AG20443 (cell line): ENCODE measurements at regions not wholly inside any gene's neighbourhood (a gene's known extent, or its start where the extent isn't known, plus 50 kb on each side); places are given as distances from the start of the nearest gene placed in this dataset.

Source experiments
- DNase-seq: peaks from one replicate; pipeline ENCODE4 v3.0.0; 2012; ENCODE audit warnings: low spot score, mixed read lengths

GRCh38 chr4:28686618-28687017 lies 1826.0 kb downstream of the STIM2 start:
- peak; percentile 14 for DNase-seq

DNA sequence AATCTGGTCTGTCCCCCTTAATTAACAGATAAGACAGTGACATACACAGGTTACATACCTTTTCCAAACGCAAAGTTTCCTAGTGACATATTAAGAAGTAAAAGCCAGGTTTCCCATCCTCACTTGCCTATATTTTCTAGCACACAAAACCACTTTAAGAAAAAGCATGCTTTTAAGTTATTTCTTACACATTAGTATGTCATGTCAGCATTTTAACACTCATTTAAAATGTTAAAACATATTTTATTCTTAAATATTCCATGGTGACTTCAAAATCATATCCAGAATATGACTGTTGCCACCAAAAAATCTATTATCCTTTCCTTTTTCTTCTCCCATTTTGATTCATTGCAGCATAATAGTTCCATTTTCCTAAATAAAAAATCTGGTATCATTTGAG lies 1830.2 kb downstream of the STIM2 start:
- DNase-seq, result no peak

GRCh38 chr4:28702571-28702970 lies 1841.9 kb downstream of the STIM2 start:
- no peak for DNase-seq

DNA sequence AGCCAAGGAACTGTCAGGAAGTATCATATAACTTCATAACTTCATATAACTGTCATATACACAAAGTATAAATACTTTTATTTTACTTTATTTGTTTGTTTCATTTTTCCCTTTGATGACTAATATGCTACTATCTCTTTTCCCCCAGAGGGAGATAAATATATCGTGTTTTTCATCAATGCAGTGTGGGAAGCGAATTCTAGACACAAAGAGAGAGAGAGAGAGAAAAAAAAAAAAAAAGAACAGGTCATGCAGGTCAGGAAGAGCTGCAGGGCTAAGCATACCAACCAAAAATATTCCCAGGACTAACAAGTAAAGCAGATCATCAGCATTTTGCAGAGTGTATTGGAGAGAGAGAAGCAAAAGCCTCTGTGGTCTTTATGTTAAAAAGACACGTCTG lies 1849.2 kb downstream of the STIM2 start:
- no peak for DNase-seq

DNA sequence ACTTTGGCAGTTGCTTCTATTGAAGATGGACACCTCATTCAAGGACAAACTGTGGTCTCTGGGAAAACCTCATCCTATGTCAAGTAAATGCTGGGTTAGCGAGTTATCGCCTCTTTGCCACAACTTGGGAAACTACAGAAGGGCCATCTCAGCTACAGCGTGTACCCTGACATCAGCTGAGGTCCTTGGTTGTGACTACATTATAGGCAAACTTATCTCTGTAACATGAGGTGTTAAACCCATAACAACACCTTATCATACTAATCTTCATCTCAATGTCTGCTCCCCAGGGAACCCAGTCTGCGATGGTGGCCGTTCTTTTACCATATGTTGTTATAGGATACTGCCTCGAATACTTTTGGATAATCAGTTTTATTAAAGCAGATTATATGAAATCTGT lies 1862.7 kb downstream of the STIM2 start:
- no peak for DNase-seq

GRCh38 chr4:28724239-28724638 lies 1863.6 kb downstream of the STIM2 start:
- DNase-seq, result no peak

DNA sequence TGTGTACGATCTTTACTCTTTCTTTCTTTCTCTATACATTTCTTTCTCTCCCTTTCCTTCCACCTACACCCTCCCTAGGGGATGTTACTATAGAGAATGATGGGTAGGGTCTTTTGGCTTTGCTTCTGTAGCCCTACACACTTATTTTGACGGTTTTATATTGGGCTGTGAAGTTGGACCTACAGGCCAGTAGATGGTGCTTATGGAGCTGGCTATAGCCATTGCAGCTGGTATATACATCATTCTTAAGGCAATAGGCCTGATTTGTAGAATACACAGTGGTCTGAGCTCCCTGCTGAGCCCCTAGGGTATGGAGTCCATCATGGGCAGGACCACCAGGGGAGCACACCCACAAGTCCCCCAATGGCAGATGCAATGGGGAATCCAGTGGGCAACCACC lies 1869.7 kb downstream of the STIM2 start:
- no peak for DNase-seq

DNA sequence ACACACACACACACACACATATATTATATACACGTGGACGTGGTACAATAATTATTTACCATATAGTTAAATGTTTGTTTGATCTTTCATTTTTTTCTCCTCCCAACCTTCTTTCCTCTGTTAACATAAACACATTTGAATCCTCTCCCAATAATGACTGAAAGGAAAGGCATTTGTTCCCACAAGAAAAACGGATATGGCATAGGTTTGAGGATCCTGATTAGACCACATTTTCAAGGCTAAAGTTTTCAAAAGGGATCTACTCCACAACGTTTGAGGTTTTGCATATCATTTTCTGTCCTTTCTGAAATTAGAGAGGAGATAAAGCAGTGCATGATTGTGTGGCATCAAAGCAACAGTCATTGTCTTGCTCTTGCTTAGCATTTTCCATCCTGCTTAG lies 1883.4 kb downstream of the STIM2 start:
- DNase-seq, result no peak

- DNase-seq, result no peak
These were observed 1893.7 kb downstream of the STIM2 start for GRCh38 chr4:28754376-28754775.

- DNase-seq, result no peak
These were observed 1894.4 kb downstream of the STIM2 start for GRCh38 chr4:28755081-28755480.

- DNase-seq, result no peak
These were observed 1898.4 kb downstream of the STIM2 start for GRCh38 chr4:28759064-28759463.

DNA sequence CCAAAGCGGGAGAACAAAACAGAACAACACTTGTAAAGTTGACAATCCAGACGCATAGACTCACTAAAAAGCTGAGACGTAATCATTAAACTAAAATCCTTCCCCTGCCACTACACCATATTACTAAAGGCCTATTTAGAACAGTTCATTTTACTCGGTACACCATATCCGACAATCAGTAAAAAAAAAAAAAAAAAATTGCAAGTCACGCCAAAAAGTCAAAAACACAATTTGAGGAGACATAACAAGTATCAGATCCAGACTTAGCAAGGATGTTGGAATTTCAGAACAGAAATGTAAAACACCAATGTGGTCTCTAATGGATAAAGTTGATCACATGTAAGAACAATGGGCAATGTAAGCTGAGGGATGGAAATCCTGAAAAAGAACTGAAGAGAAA lies 1899.4 kb downstream of the STIM2 start:
- DNase-seq, result no peak

GRCh38 chr4:28772066-28772465 lies 1911.4 kb downstream of the STIM2 start:
- peak; percentile 10 for DNase-seq

GRCh38 chr4:28772788-28773187 lies 1912.1 kb downstream of the STIM2 start:
- no peak for DNase-seq

DNA sequence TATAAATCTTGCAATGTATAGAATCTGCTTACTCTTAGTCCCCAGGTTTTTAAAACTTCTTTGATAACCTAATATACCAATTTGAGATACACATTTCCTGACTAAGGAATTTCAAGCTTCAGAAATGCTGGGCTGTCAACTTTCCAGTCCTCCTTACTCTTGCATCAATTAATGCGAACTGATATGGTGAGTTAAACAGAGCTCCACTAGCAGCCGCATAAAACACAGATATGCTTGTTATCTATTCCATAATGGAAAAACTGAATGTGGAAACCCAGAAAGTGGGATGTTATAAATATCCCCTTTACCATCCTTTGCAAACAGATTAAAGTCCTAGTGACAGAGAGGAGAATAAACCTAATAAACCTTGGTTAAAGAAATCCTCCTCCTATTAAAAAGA lies 1913.7 kb downstream of the STIM2 start:
- no peak for DNase-seq

- DNase-seq, result no peak
These were observed 1915.4 kb downstream of the STIM2 start for GRCh38 chr4:28776004-28776403.

DNA sequence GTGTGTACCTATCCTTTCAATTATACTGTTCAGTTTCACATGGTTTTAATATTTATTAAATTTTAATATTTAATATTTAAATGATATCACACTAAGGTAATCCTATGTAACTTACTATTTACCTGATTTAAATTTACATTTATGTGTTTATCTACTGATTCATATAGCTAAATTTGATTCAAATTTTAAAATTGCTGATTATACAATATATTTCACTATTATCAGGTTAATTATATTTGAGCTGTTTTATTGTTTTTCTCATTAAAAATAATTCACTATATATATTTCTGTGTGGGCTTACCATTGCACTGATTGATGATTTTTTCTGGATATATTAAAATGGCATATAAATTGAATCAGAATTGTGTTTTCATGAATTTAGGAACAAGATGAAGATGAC lies 1923.5 kb downstream of the STIM2 start:
- no peak for DNase-seq

DNA sequence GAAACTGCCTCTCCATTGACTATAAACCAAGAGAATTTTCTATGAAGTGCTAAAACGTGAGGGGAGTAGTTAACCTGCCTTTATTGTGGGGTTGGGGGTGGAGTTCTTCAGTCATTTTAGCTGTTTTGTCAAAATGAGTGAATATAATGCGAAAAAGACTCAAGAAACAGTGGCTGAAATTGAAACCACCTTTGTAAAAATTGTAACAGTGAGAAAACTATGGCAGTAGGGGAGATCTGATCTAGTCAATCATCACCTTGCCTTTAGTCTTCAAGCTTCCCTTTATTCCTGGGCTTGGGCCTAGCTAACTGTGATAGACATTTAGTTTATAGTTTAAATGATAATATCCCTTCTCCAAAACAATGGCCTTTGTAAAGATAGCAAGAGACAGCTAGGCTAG lies 1927.3 kb downstream of the STIM2 start:
- no peak for DNase-seq

DNA sequence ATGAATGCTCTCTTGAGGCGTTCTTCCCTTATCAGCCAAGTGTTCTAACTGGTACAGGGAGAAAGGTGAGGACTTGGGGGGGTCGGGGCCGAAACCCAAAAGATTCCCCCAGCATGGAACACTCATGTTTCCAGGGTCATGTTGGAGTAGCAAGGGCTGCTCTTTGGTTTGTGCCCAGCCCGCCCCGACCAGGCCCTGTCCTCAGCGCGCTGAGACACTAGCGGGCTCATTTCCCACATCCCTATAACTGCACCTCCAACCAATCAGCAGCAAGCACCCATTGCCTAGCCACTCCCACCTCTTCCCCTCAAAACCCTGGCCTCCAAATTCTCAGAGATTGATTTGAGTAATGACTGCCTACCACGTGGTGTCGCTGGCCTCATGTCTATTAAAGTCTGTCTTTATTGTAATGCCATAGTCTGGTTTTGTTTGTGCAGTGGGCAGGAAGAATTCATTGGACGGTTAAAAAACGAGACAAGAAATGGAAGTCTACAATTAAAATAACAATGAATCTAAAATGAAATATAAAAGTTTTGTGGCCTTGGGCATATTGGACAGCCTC lies 1928.4 kb downstream of the STIM2 start:
- no peak for DNase-seq

DNA sequence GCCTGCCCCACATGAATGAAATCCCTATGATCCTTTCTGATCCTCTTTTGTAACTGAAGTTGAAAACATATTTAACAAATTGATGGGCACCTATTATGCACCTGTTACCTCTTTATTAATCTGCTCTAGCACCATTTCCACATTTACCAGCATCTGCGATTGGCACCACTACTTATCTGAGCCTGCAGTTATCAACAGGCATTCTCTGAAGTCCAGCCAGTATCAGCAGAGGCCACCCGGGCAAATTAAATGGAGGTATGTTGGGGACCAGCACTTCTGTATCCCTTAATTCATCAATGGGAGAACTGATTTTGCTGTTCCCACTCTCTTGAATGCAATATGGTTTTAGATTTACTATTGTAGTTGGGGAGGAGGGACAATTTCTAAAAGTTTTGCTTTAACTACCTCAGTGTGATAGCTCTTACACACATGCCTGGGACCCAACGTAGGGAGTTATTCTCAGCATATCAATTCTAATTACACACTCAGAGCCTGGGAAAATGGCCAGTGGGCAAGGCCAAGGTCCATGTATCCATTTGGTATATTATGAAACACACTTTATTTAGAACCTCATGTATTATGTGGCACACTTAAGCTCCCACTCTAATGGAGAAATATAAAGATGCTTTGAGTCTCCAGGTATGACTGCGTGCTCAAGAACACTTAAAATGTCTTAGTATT lies 1927.1 kb upstream of the PCDH7 start:
- no peak for DNase-seq

DNA sequence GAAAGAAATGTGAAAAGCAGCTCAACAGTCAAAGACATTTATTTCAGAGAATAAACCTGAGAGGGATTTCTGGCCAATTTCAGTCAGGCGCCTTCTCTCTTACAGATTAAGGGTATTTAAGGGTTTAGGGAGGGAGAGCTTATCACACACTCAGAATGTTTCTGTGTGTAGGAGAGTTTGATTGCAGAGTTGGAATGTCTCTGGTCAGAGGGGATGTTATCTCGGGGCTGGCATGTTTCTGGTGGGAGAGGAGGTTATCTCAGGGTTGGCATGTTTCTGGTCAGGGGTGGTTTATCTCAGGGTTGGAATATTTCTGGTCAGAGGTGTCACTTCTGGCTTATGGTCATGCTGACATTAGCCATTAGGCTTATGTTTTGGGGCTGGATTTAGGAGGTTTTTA lies 1920.5 kb upstream of the PCDH7 start:
- DNase-seq, result no peak

- DNase-seq, result no peak
These were observed 1909.1 kb upstream of the PCDH7 start for GRCh38 chr4:28811025-28811424.

- DNase-seq, result no peak
These were observed 1898.0 kb upstream of the PCDH7 start for GRCh38 chr4:28822163-28822562.

GRCh38 chr4:28827866-28828265 lies 1892.3 kb upstream of the PCDH7 start:
- no peak for DNase-seq
